HG02885 (cell line): ENCODE measurements at regions not wholly inside any gene's neighbourhood (a gene's known extent, or its start where the extent isn't known, plus 50 kb on each side); places are given as distances from the start of the nearest gene placed in this dataset.
"Not testable (repeated sequence)": the region's sequence is repeated elsewhere in the genome, so short reads cannot be mapped to it uniquely, and the experiment has no call there.

Source experiments
- ATAC-seq: cut with Tn5 transposase; IDR thresholded peaks from one replicate; pipeline ENCODE4 v1.9.1; 2021; ENCODE audit warnings: mild to moderate bottlenecking; ENCODE audit not compliant: unreplicated experiment, poor library complexity

GRCh38 chrX:75873993-75874392 is 88.9 kb upstream of the MAGEE2 start:
- no peak for ATAC-seq

- ATAC-seq, result no peak
These were observed 98.4 kb upstream of the MAGEE2 start for GRCh38 chrX:75883446-75883845.

- no peak for ATAC-seq
These were observed 102.8 kb upstream of the MAGEE2 start for GRCh38 chrX:75887833-75888232.

GRCh38 chrX:75892749-75893148 is 107.7 kb upstream of the MAGEE2 start:
- ATAC-seq, result no peak

GRCh38 chrX:75893281-75893680 is 108.2 kb upstream of the MAGEE2 start:
- no peak for ATAC-seq

- no peak for ATAC-seq
These were observed 126.7 kb upstream of the MAGEE2 start for GRCh38 chrX:75911716-75912115.

GRCh38 chrX:75957107-75957610 is 172.1 kb upstream of the MAGEE2 start:
- no peak for ATAC-seq

GRCh38 chrX:75961321-75961720 is 176.3 kb upstream of the MAGEE2 start:
- not testable (repeated sequence) for ATAC-seq

- no peak for ATAC-seq
These were observed 178.7 kb upstream of the MAGEE2 start for GRCh38 chrX:75963774-75964173.

GRCh38 chrX:75968293-75968692 is 183.2 kb upstream of the MAGEE2 start:
- ATAC-seq, result no peak

GRCh38 chrX:75986976-75987375 is 185.9 kb upstream of the PBDC1 start:
- no peak for ATAC-seq

GRCh38 chrX:75989806-75990590 is 182.9 kb upstream of the PBDC1 start:
- ATAC-seq, result peak; percentile 77

- ATAC-seq, result no peak
These were observed 175.2 kb upstream of the PBDC1 start for GRCh38 chrX:75997692-75998091.

GRCh38 chrX:76014321-76014720 is 158.5 kb upstream of the PBDC1 start:
- no peak for ATAC-seq

GRCh38 chrX:76026292-76026691 is 146.6 kb upstream of the PBDC1 start:
- no peak for ATAC-seq

GRCh38 chrX:76026751-76027150 is 146.1 kb upstream of the PBDC1 start:
- no peak for ATAC-seq

- ATAC-seq, result no peak
These were observed 143.5 kb upstream of the PBDC1 start for GRCh38 chrX:76029385-76029784.

- ATAC-seq, result peak; percentile 63
These were observed 108.0 kb upstream of the PBDC1 start for GRCh38 chrX:76064825-76065224.

- no peak for ATAC-seq
These were observed 96.7 kb upstream of the PBDC1 start for GRCh38 chrX:76076124-76076523.

GRCh38 chrX:76109654-76110053 is 63.2 kb upstream of the PBDC1 start:
- no peak for ATAC-seq
